ENCODE measurements at regions not wholly inside any gene's neighbourhood (a gene's known extent, or its start where the extent isn't known, plus 50 kb on each side); places are given as distances from the start of the nearest gene placed in this dataset.

- in situ Hi-C loops (cut with MboI; ENCODE audit: low sequenced_read_pairs in 4 of 4) (no loop called here), intact Hi-C loops (cut with DNase I; ENCODE audit: low total_unique reads) (no loop called here)
- H3K27me3 ChIP-seq = no peaks in the 10 kb centered on the region
- no peak overlapping the region for H3K27ac ChIP-seq
- no peak for TF ChIP-seq CTCF (IDR thresholded peaks at IDR 0.05 in 4 of 5, conservative IDR thresholded peaks at IDR 0.05 in 1 of 5)
- TF ChIP-seq POLR2A (IDR thresholded peaks at IDR 0.05) = no peak
- ATAC-seq (no peak), DNase-seq (no peak)
- no peak overlapping the region for H3K4me3 ChIP-seq
- H3K4me1 ChIP-seq = no peaks in the 10 kb centered on the region
- no peaks in the 10 kb centered on the region for H3K9me3 ChIP-seq
- H3K36me3 ChIP-seq = no peaks in the 10 kb centered on the region
Measured at GRCh38 chr10:53476650-53477312, 704.2 kb upstream of the MBL2 start.

- DNase-seq = no peak
- in situ Hi-C loops (cut with MboI; ENCODE audit: low sequenced_read_pairs in 4 of 4) = no loop called here
- Histone ChIP-seq H3K27ac (no peak overlapping the region), H3K4me3 (no peak overlapping the region), H3K27me3 (no peaks in the 10 kb centered on the region), H3K36me3 (no peaks in the 10 kb centered on the region), H3K9me3 (no peaks in the 10 kb centered on the region), H3K4me1 (no peaks in the 10 kb centered on the region)
- intact Hi-C loops (cut with DNase I; ENCODE audit: low total_unique reads) = no loop called here
- ATAC-seq = no peak
- TF ChIP-seq CTCF (IDR thresholded peaks at IDR 0.05 in 4 of 5, conservative IDR thresholded peaks at IDR 0.05 in 1 of 5) (no peak), POLR2A (IDR thresholded peaks at IDR 0.05) (no peak)
Measured at GRCh38 chr10:53469383-53469782, 696.8 kb upstream of the MBL2 start.

- no peak for DNase-seq
- no peaks in the 10 kb centered on the region for H3K9me3 ChIP-seq
- no peak overlapping the region for H3K4me3 ChIP-seq
- no peaks in the 10 kb centered on the region for H3K27me3 ChIP-seq
- no peaks in the 10 kb centered on the region for H3K4me1 ChIP-seq
- no peak overlapping the region for H3K27ac ChIP-seq
- in situ Hi-C loops (cut with MboI; ENCODE audit: low sequenced_read_pairs in 4 of 4) (no loop called here), intact Hi-C loops (cut with DNase I; ENCODE audit: low total_unique reads) (no loop called here)
- TF ChIP-seq CTCF (IDR thresholded peaks at IDR 0.05 in 4 of 5, conservative IDR thresholded peaks at IDR 0.05 in 1 of 5) (no peak), POLR2A (IDR thresholded peaks at IDR 0.05) (no peak)
- ATAC-seq = no peak
- no peaks in the 10 kb centered on the region for H3K36me3 ChIP-seq
Measured at GRCh38 chr10:53463539-53463938, 691.0 kb upstream of the MBL2 start.

GRCh38 chr10:53458007-53458406 is 685.4 kb upstream of the MBL2 start:
- Histone ChIP-seq H3K9me3 (no peaks in the 10 kb centered on the region), H3K27me3 (no peaks in the 10 kb centered on the region), H3K36me3 (no peaks in the 10 kb centered on the region), H3K4me1 (no peaks in the 10 kb centered on the region), H3K4me3 (no peak overlapping the region), H3K27ac (no peak overlapping the region)
- intact Hi-C loops (cut with DNase I; ENCODE audit: low total_unique reads) (no loop called here), in situ Hi-C loops (cut with MboI; ENCODE audit: low sequenced_read_pairs in 4 of 4) (no loop called here)
- TF ChIP-seq CTCF (IDR thresholded peaks at IDR 0.05 in 4 of 5, conservative IDR thresholded peaks at IDR 0.05 in 1 of 5) (no peak), POLR2A (IDR thresholded peaks at IDR 0.05) (no peak)
- ATAC-seq (no peak), DNase-seq (no peak)

GRCh38 chr10:53453196-53453595 is 680.6 kb upstream of the MBL2 start:
- in situ Hi-C loops (cut with MboI; ENCODE audit: low sequenced_read_pairs in 4 of 4) = no loop called here

More at GRCh38 chr10:53453196-53453595, 680.6 kb upstream of the MBL2 start:
- Histone ChIP-seq H3K9me3 (no peaks in the 10 kb centered on the region), H3K27ac (no peak overlapping the region), H3K4me3 (no peak overlapping the region), H3K4me1 (no peaks in the 10 kb centered on the region), H3K36me3 (no peaks in the 10 kb centered on the region), H3K27me3 (no peaks in the 10 kb centered on the region)
- intact Hi-C loops (cut with DNase I; ENCODE audit: low total_unique reads) = no loop called here
- ATAC-seq (no peak), DNase-seq (no peak)
- TF ChIP-seq CTCF (IDR thresholded peaks at IDR 0.05 in 4 of 5, conservative IDR thresholded peaks at IDR 0.05 in 1 of 5) (no peak), POLR2A (IDR thresholded peaks at IDR 0.05) (no peak)
